ENCODE measurements at regions not wholly inside any gene's neighbourhood (a gene's known extent, or its start where the extent isn't known, plus 50 kb on each side); places are given as distances from the start of the nearest gene placed in this dataset.
A peak's percentile ranks its signal among the peaks of the same experiment; 100 is the strongest.
"Not testable (repeated sequence)": the region's sequence is repeated elsewhere in the genome, so short reads cannot be mapped to it uniquely, and the experiment has no call there.

DNA sequence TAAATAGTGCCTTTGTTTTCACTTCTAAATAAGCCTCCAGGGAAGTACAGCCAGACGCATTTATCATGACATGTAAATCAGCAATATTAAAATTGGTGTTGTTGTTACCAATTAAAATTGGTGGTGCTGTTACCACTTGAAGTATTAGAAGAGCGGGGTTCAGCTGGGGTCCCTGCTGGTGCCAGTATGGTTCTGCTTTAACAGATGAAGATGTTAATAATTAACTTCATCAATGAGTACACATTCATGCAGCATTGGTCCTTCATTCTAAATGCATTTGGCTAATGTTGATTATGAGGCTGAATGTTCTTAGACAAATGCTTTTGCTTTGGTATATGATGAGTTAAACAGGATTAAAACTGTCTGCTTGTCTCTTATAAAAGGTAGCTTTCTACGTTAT, 67.6 kb upstream of the TMC1 start:
- intact Hi-C loops (cut with DNase I), result no loop called here
- ATAC-seq (no peak), DNase-seq (no peak)
- TF ChIP-seq CTCF (IDR thresholded peaks at IDR 0.05), result no peak
- no peaks in the 10 kb centered on the region for H3K9me3 ChIP-seq
- no peak overlapping the region for H3K4me3 ChIP-seq
- H3K36me3 ChIP-seq, result no peaks in the 10 kb centered on the region
- no peaks in the 10 kb centered on the region for H3K27me3 ChIP-seq
- H3K4me1 ChIP-seq, result peaks cover 5% of the 10 kb centered on the region
- H3K27ac ChIP-seq, result no peak overlapping the region

DNA sequence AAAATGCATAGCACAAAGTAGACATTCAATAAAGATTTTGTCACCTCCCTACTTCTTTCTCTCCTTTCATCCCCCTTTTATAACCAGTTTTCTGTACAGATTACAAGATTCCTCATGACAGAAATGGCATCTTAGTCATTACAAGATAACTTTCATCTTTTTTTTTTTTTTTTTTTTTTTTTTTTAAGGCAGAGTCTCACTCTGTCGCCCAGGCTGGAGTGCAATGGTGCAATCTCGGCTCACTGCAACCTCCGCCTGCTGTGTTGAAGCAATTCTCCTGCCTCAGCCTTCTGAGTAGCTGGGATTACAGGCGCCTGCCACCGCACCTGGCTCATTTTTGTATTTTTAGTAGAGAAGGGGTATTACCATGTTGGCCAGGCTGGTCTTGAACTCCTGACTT, 75.2 kb upstream of the TMC1 start:
- H3K36me3 ChIP-seq; H3K4me3 ChIP-seq; H3K9me3 ChIP-seq; ATAC-seq; intact Hi-C loops (cut with DNase I); H3K27ac ChIP-seq; H3K27me3 ChIP-seq; H3K4me1 ChIP-seq: not testable (repeated sequence)
- DNase-seq, result peak; percentile 66

GRCh38 chr9:72445306-72445995, 76.0 kb upstream of the TMC1 start:
- intact Hi-C loops (cut with DNase I), result no loop called here
- TF ChIP-seq CTCF (IDR thresholded peaks at IDR 0.05), result no peak
- H3K27me3 ChIP-seq, result no peaks in the 10 kb centered on the region

DNA sequence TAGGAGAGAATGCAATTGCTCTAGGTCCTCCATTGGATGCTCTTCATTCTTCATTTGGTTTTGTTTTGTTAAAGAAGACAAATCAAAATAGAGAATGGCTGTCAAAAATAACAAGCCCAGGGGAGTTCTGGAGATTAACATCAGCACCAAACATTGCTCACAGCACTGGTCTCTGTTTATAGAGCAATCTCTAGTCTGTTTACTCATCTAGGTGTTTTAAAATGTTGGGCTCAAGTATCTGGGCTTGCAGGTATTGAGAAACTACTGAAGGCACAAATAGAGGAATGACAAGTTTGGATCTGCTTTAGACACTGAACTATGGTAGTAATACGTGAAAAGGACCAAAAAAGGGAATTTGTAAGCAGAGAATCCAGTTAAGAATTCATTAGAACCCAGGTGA, 77.0 kb upstream of the TMC1 start:
- H3K27me3 ChIP-seq, result no peaks in the 10 kb centered on the region
- no peaks in the 10 kb centered on the region for H3K36me3 ChIP-seq
- no peak for ATAC-seq
- H3K4me3 ChIP-seq, result no peak overlapping the region
- no peaks in the 10 kb centered on the region for H3K9me3 ChIP-seq
- TF ChIP-seq CTCF (IDR thresholded peaks at IDR 0.05), result no peak
- no peak for DNase-seq
- intact Hi-C loops (cut with DNase I), result no loop called here
- H3K4me1 ChIP-seq, result peaks cover 7% of the 10 kb centered on the region
- no peak overlapping the region for H3K27ac ChIP-seq

More at GRCh38 chr9:72445306-72445995, 76.0 kb upstream of the TMC1 start:
- Histone ChIP-seq H3K9me3 (no peaks in the 10 kb centered on the region), H3K36me3 (no peaks in the 10 kb centered on the region), H3K4me1 (peaks cover 7% of the 10 kb centered on the region), H3K4me3 (no peak overlapping the region), H3K27ac (no peak overlapping the region)
- no peak for ATAC-seq
- DNase-seq, result no peak

- no peaks in the 10 kb centered on the region for H3K27me3 ChIP-seq
- no peaks in the 10 kb centered on the region for H3K9me3 ChIP-seq
- no peaks in the 10 kb centered on the region for H3K36me3 ChIP-seq
- H3K27ac ChIP-seq, result no peak overlapping the region
- no peak for DNase-seq
- no peak overlapping the region for H3K4me3 ChIP-seq
- peaks cover 7% of the 10 kb centered on the region for H3K4me1 ChIP-seq
- ATAC-seq, result peak; percentile 88
- peak; percentile 6 for TF ChIP-seq CTCF (IDR thresholded peaks at IDR 0.05)
- intact Hi-C loops (cut with DNase I), result no loop called here
Observed at GRCh38 chr9:72443855-72444254, 77.6 kb upstream of the TMC1 start.

DNA sequence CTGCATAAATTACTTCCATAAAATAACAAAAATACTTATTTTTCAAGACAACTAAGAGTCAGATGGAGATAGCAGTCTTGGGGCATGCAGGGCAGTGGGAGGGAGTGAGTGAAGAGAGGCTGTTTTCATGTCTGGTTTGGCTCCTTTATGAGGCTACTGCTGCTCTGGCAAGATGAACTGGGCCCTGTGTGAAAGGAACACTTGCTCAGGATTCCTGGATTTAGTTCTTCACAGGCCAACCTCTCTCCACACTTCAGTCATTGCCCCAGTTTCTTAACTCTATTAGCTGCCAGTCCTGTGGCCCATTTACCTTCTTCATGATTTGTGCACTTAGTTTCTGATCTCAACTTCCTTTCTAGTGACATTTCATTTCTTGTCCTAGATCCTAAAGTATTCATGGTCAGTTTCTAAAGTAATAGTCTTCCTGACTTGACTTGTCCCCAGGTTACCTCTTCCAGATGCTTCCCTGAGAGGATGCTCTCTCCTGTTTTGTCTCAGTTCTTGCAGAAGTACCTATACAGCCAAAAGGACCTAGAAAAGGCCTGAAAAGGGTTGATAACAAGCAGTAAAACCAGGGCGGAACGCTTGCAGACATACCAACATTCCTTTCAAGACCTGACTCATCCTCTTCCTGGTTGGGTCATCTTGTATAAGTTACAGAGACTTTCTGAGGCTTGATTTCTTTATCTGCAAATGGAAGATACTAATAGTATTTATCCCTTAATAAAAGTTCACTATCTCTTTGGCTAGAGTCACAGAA, 77.0 kb upstream of the ZFAND5 start:
- ATAC-seq (no peak), DNase-seq (no peak)
- H3K36me3 ChIP-seq, result no peaks in the 10 kb centered on the region
- H3K4me1 ChIP-seq, result peaks cover 7% of the 10 kb centered on the region
- intact Hi-C loops (cut with DNase I), result no loop called here
- peak overlapping the region; percentile 19 for H3K27ac ChIP-seq
- no peak overlapping the region for H3K4me3 ChIP-seq
- no peaks in the 10 kb centered on the region for H3K9me3 ChIP-seq
- no peak for TF ChIP-seq CTCF (IDR thresholded peaks at IDR 0.05)
- no peaks in the 10 kb centered on the region for H3K27me3 ChIP-seq
